GM12878 (cell line): ENCODE measurements at regions not wholly inside any gene's neighbourhood (a gene's known extent, or its start where the extent isn't known, plus 50 kb on each side); places are given as distances from the start of the nearest gene placed in this dataset.

ENCODE experiments used
- CBX5 ChIP-seq: sonication (generic); IDR thresholded peaks from 2 replicates; pipeline ENCODE4 v1.6.1; 2016; ENCODE audit warnings: low read depth, moderate library complexity, mild to moderate bottlenecking, inconsistent platforms
- E2F8 ChIP-seq: fragments of 450-650 bp; IDR thresholded peaks from 2 replicates; pipeline ENCODE4 v1.6.1; 2018; ENCODE audit warnings: mild to moderate bottlenecking, low read depth, moderate library complexity; ENCODE audit not compliant: partially characterized antibody
- ETV6 ChIP-seq, 2 experiments: fragments of 450-650 bp in 1 of 2; IDR thresholded peaks in 1 of 2; conservative IDR thresholded peaks in 1 of 2; 2 replicates each; pipeline ENCODE4 v1.6.1; 2014; ENCODE audit warnings: antibody characterized with exemption in 1 of 2, borderline replicate concordance in 1 of 2, low read depth in 1 of 2, mild to moderate bottlenecking in 1 of 2, moderate library complexity in 1 of 2
- IRF5 ChIP-seq: fragments of 450-650 bp; IDR thresholded peaks from 2 replicates; pipeline ENCODE4 v1.6.1; 2017; ENCODE audit warnings: borderline replicate concordance
- MYB ChIP-seq: fragments of 150-350 bp; IDR thresholded peaks from 2 replicates; pipeline ENCODE4 v1.6.1; 2014; ENCODE audit warnings: mild to moderate bottlenecking, low read depth, low read length, borderline replicate concordance
- PBX3 ChIP-seq: IDR thresholded peaks from 2 replicates; pipeline ENCODE4 v1.6.1; 2011; ENCODE audit warnings: mild to moderate bottlenecking, low read depth, low read length, moderate library complexity; ENCODE audit not compliant: insufficient replicate concordance
- POLR2A ChIP-seq: IDR thresholded peaks from 2 replicates; pipeline ENCODE4 v1.6.1; 2011; ENCODE audit warnings: low read depth, mild to moderate bottlenecking, low read length
- SREBF2 ChIP-seq: IDR thresholded peaks from 2 replicates; pipeline ENCODE4 v1.6.1; 2012; ENCODE audit warnings: mild to moderate bottlenecking, low read length

- TF ChIP-seq IRF5: no peak
- TF ChIP-seq MYB: no peak
- no peak for TF ChIP-seq SREBF2
- no peak for TF ChIP-seq POLR2A
- no peak for TF ChIP-seq E2F8
- TF ChIP-seq PBX3: no peak
- no peak for TF ChIP-seq ETV6 (conservative IDR thresholded peaks at IDR 0.05 in 1 of 2, IDR thresholded peaks at IDR 0.05 in 1 of 2; ENCODE audit: borderline replicate concordance in 1 of 2, low read depth in 1 of 2)
- TF ChIP-seq CBX5: no peak
- TF ChIP-seq, all 136 proteins: peak for 0
These were observed 109.7 kb downstream of the MSX2 start (continued) for GRCh38 chr5:174834081-174834480.
